GM23338 (cell line): ENCODE measurements at regions not wholly inside any gene's neighbourhood (a gene's known extent, or its start where the extent isn't known, plus 50 kb on each side); places are given as distances from the start of the nearest gene placed in this dataset.

Experiments used
- ATAC-seq: fragments of 200-7000 bp; cut with Tn5 transposase; 3 replicates; pipeline ENCODE4 v1.9.1; 2020
- DNase-seq: peaks from one replicate; pipeline ENCODE4 v3.0.0-alpha.2; 2015; ENCODE audit warnings: low spot score
- H2AFZ ChIP-seq: fragments of 200-600 bp; sonication (generic); 2 replicates; pipeline ENCODE4 v1.8.0; 2016; ENCODE audit warnings: antibody characterized with exemption, mild to moderate bottlenecking, moderate library complexity
- H3F3A ChIP-seq: fragments of 200-600 bp; sonication (generic); replicated peaks from 2 replicates; pipeline ENCODE4 v1.8.0; 2017; ENCODE audit warnings: antibody characterized with exemption, mixed run types, low read depth
- H3K27ac ChIP-seq: fragments of 200-600 bp; sonication (generic); 2 replicates; pipeline ENCODE4 v1.6.1; 2016; ENCODE audit warnings: low read depth
- H3K27me3 ChIP-seq: fragments of 200-600 bp; sonication (generic); 2 replicates; pipeline ENCODE4 v1.8.0; 2016; ENCODE audit warnings: mild to moderate bottlenecking, mixed run types, moderate library complexity; ENCODE audit not compliant: insufficient read depth
- H3K36me3 ChIP-seq: fragments of 200-600 bp; sonication (generic); 2 replicates; pipeline ENCODE4 v1.8.0; 2016; ENCODE audit warnings: mild to moderate bottlenecking; ENCODE audit not compliant: insufficient read depth
- H3K4me1 ChIP-seq: fragments of 200-600 bp; sonication (generic); 2 replicates; pipeline ENCODE4 v1.8.0; 2016; ENCODE audit warnings: mild to moderate bottlenecking, moderate library complexity; ENCODE audit not compliant: insufficient read depth
- H3K4me2 ChIP-seq: fragments of 200-600 bp; sonication (generic); 2 replicates; pipeline ENCODE4 v1.7.1; 2017; ENCODE audit warnings: mixed run types
- H3K4me3 ChIP-seq: fragments of 200-600 bp; sonication (generic); 2 replicates; pipeline ENCODE4 v1.6.1; 2016; ENCODE audit warnings: mixed run types
- H3K79me2 ChIP-seq: fragments of 200-600 bp; sonication (generic); replicated peaks from 2 replicates; pipeline ENCODE4 v1.8.0; 2017; ENCODE audit warnings: mild to moderate bottlenecking; ENCODE audit not compliant: insufficient read depth
- H3K9me2 ChIP-seq: fragments of 200-600 bp; sonication (generic); 2 replicates; pipeline ENCODE4 v1.8.0; 2017; ENCODE audit not compliant: insufficient read depth
- H4K20me1 ChIP-seq: fragments of 200-600 bp; sonication (generic); replicated peaks from 2 replicates; pipeline ENCODE4 v1.8.0; 2017; ENCODE audit warnings: mild to moderate bottlenecking; ENCODE audit not compliant: insufficient read depth
- H3K27ac Mint-ChIP-seq: 2 replicates; pipeline ENCODE4 v1.8.0; 2020; ENCODE audit warnings: inconsistent platforms, mild to moderate bottlenecking, moderate library complexity, mixed read lengths
- H3K27me3 Mint-ChIP-seq: 3 replicates; pipeline ENCODE4 v1.8.0; 2022; ENCODE audit warnings: low read depth, mild to moderate bottlenecking, moderate library complexity, mixed read lengths, inconsistent platforms; ENCODE audit not compliant: insufficient read depth, poor library complexity
- H3K36me3 Mint-ChIP-seq: 3 replicates; pipeline ENCODE4 v1.8.0; 2021; ENCODE audit warnings: low read depth, mild to moderate bottlenecking, inconsistent platforms, moderate library complexity, mixed read lengths
- H3K4me1 Mint-ChIP-seq: 3 replicates; pipeline ENCODE4 v1.8.0; 2020; ENCODE audit warnings: mild to moderate bottlenecking, inconsistent platforms, mixed read lengths
- H3K4me3 Mint-ChIP-seq: 3 replicates; pipeline ENCODE4 v1.8.0; 2021; ENCODE audit warnings: moderate library complexity, mild to moderate bottlenecking, inconsistent platforms, mixed read lengths
- H3K9me3 Mint-ChIP-seq: 3 replicates; pipeline ENCODE4 v1.8.0; 2020; ENCODE audit warnings: moderate library complexity, mild to moderate bottlenecking, inconsistent platforms, mixed read lengths
- CREB1 ChIP-seq: fragments of 250-450 bp; sonication (Bioruptor Pico); IDR thresholded peaks from 2 replicates; pipeline ENCODE4 v1.5.0; 2020; ENCODE audit warnings: low read depth, mild to moderate bottlenecking, moderate library complexity
- CTCF ChIP-seq, 2 experiments: fragments of 200-600 bp in 1 of 2; sonication (generic) in 1 of 2; conservative IDR thresholded peaks; 2 replicates each; pipeline versions ENCODE4 v1.5.1 to v1.6.1; 2016 to 2017; ENCODE audit warnings: antibody characterized with exemption in 2 of 2, low read depth in 2 of 2, mild to moderate bottlenecking in 2 of 2, moderate library complexity in 1 of 2
- ETS1 ChIP-seq: IDR thresholded peaks from 2 replicates; pipeline ENCODE4 v1.6.1; 2016; ENCODE audit warnings: antibody characterized with exemption
- EZH2 ChIP-seq: fragments of 200-600 bp; sonication (generic); IDR thresholded peaks from one replicate; pipeline ENCODE4 v1.8.0; 2017; ENCODE audit warnings: antibody characterized with exemption, mild to moderate bottlenecking, low read depth; ENCODE audit not compliant: unreplicated experiment
- EZH2phosphoT487 ChIP-seq: fragments of 200-600 bp; sonication (generic); IDR thresholded peaks from one replicate; pipeline ENCODE4 v1.8.1; 2018; ENCODE audit warnings: antibody characterized with exemption; ENCODE audit not compliant: unreplicated experiment
- JUNB ChIP-seq: IDR thresholded peaks from one replicate; pipeline ENCODE4 v1.6.1; 2016; ENCODE audit warnings: antibody characterized with exemption; ENCODE audit not compliant: unreplicated experiment
- NANOG ChIP-seq: IDR thresholded peaks from 2 replicates; pipeline ENCODE4 v1.6.1; 2016; ENCODE audit warnings: antibody characterized with exemption, borderline replicate concordance
- POLR2AphosphoS5 ChIP-seq: IDR thresholded peaks from 2 replicates; pipeline ENCODE4 v1.6.1; 2016; ENCODE audit warnings: antibody characterized with exemption, low read depth
- REST ChIP-seq: IDR thresholded peaks from one replicate; pipeline ENCODE4 v1.6.1; 2018; ENCODE audit warnings: antibody characterized with exemption; ENCODE audit not compliant: unreplicated experiment
- STAT1 ChIP-seq: IDR thresholded peaks from one replicate; pipeline ENCODE4 v1.6.1; 2016; ENCODE audit warnings: antibody characterized with exemption; ENCODE audit not compliant: unreplicated experiment
- ZNF114 ChIP-seq: fragments of 250-450 bp; sonication (Bioruptor Pico); IDR thresholded peaks from 2 replicates; pipeline ENCODE4 v1.5.0; 2020; ENCODE audit warnings: mild to moderate bottlenecking, moderate library complexity
- ZNF331 ChIP-seq: fragments of 250-450 bp; sonication (Bioruptor Pico); IDR thresholded peaks from 2 replicates; pipeline ENCODE4 v1.5.0; 2020; ENCODE audit warnings: low read depth, mild to moderate bottlenecking, moderate library complexity
- ZNF462 ChIP-seq: fragments of 250-450 bp; sonication (Bioruptor Pico); IDR thresholded peaks from 2 replicates; pipeline ENCODE4 v1.5.0; 2020; ENCODE audit warnings: mild to moderate bottlenecking, moderate library complexity

GRCh38 chr17:77842528-77843147, 115.9 kb upstream of the TNRC6C start:
- DNase-seq = no peak
- TF ChIP-seq CREB1 (no peak), STAT1 (no peak), ZNF462 (CRISPR knock-in tag) (no peak), ETS1 (no peak), EZH2 (no peak), CTCF (conservative IDR thresholded peaks at IDR 0.05; ENCODE audit: low read depth in 2 of 2) (no peak), REST (no peak), JUNB (no peak), NANOG (no peak), ZNF331 (no peak), POLR2AphosphoS5 (no peak), ZNF114 (no peak), EZH2phosphoT487 (no peak)
- no peak overlapping the region for H3K4me2 ChIP-seq

More at GRCh38 chr17:77842528-77843147, 115.9 kb upstream of the TNRC6C start:
- Histone ChIP-seq H4K20me1 (no peaks in the 10 kb centered on the region), H3K79me2 (no peaks in the 10 kb centered on the region), H3K4me3 (no peak overlapping the region), H3F3A (no peaks in the 10 kb centered on the region), H2AFZ (no peak overlapping the region), H3K27ac (no peak overlapping the region), H3K27me3 (no peaks in the 10 kb centered on the region), H3K4me1 (no peaks in the 10 kb centered on the region), H3K36me3 (no peaks in the 10 kb centered on the region), H3K9me2 (no peaks in the 10 kb centered on the region)
- Mint-ChIP-seq H3K36me3 (no peaks in the 10 kb centered on the region), H3K27ac (no peak overlapping the region), H3K9me3 (no peaks in the 10 kb centered on the region; the same call in 2 of the 3 replicates), H3K4me3 (no peak overlapping the region; the same call in 2 of the 3 replicates), H3K4me1 (peaks cover 14% of the 10 kb centered on the region), H3K27me3 (peaks cover 6% of the 10 kb centered on the region)
- ATAC-seq = no peak
